GM23248 (cell line): ENCODE measurements at regions not wholly inside any gene's neighbourhood (a gene's known extent, or its start where the extent isn't known, plus 50 kb on each side); places are given as distances from the start of the nearest gene placed in this dataset.

Experiments used
- DNase-seq: peaks from one replicate; pipeline ENCODE4 v3.0.0-alpha.2; 2015
- H2AFZ ChIP-seq: fragments of 200-600 bp; sonication (generic); 2 replicates; pipeline ENCODE4 v1.6.1; 2016; ENCODE audit warnings: antibody characterized with exemption
- H3F3A ChIP-seq: fragments of 200-600 bp; sonication (generic); 2 replicates; pipeline ENCODE4 v1.6.1; 2016; ENCODE audit warnings: mild to moderate bottlenecking, antibody characterized with exemption, mixed run types; ENCODE audit not compliant: insufficient read depth
- H3K27ac ChIP-seq: fragments of 200-600 bp; sonication (generic); 2 replicates; pipeline ENCODE4 v1.5.1; 2016; ENCODE audit warnings: mild to moderate bottlenecking
- H3K27me3 ChIP-seq: fragments of 200-600 bp; sonication (generic); replicated peaks from 2 replicates; pipeline ENCODE4 v1.6.1; 2016; ENCODE audit warnings: mild to moderate bottlenecking; ENCODE audit not compliant: insufficient read depth
- H3K36me3 ChIP-seq: fragments of 200-600 bp; sonication (generic); 2 replicates; pipeline ENCODE4 v1.6.1; 2016; ENCODE audit warnings: low read depth, mild to moderate bottlenecking
- H3K4me1 ChIP-seq: fragments of 200-600 bp; sonication (generic); 2 replicates; pipeline ENCODE4 v1.6.1; 2016; ENCODE audit warnings: mild to moderate bottlenecking; ENCODE audit not compliant: insufficient read depth
- H3K4me2 ChIP-seq: fragments of 200-600 bp; sonication (generic); one replicate; pipeline ENCODE4 v1.6.1; 2016; ENCODE audit warnings: mild to moderate bottlenecking; ENCODE audit not compliant: unreplicated experiment
- H3K4me3 ChIP-seq: fragments of 200-600 bp; sonication (generic); 2 replicates; pipeline ENCODE4 v1.5.1; 2016; ENCODE audit warnings: mild to moderate bottlenecking
- H3K79me2 ChIP-seq: fragments of 200-600 bp; sonication (generic); 2 replicates; pipeline ENCODE4 v1.6.1; 2016; ENCODE audit warnings: mild to moderate bottlenecking; ENCODE audit not compliant: insufficient read depth
- H3K9ac ChIP-seq: fragments of 200-600 bp; sonication (generic); 2 replicates; pipeline ENCODE4 v1.6.1; 2016; ENCODE audit warnings: mild to moderate bottlenecking
- H3K9me2 ChIP-seq: fragments of 200-600 bp; sonication (generic); 2 replicates; pipeline ENCODE4 v1.6.1; 2016; ENCODE audit warnings: mixed run types, mild to moderate bottlenecking, moderate library complexity; ENCODE audit not compliant: insufficient read depth
- H3K9me3 ChIP-seq: fragments of 200-600 bp; sonication (generic); one replicate; pipeline ENCODE4 v1.6.1; 2017; ENCODE audit warnings: low read depth
- H4K20me1 ChIP-seq: fragments of 200-600 bp; sonication (generic); 2 replicates; pipeline ENCODE4 v1.6.0; 2016; ENCODE audit not compliant: insufficient read depth
- EZH2 ChIP-seq: fragments of 200-600 bp; sonication (generic); IDR thresholded peaks from 2 replicates; pipeline ENCODE4 v1.6.1; 2018; ENCODE audit warnings: antibody characterized with exemption, mild to moderate bottlenecking; ENCODE audit not compliant: insufficient read depth, poor library complexity, severe bottlenecking
- EZH2phosphoT487 ChIP-seq: fragments of 200-600 bp; sonication (generic); IDR thresholded peaks from 2 replicates; pipeline ENCODE4 v1.6.1; 2018; ENCODE audit warnings: antibody characterized with exemption, moderate library complexity, mild to moderate bottlenecking, low read depth; ENCODE audit not compliant: insufficient read depth
- WGBS, 2 experiments: methylation state at CpG; one replicate each; pipeline ENCODE4 v1.1.6; 2015 to 2017; ENCODE audit warnings: low lambda C conversion rate in 2 of 2, low coverage in 1 of 2; ENCODE audit errors: missing lambda C conversion rate in 2 of 2; 5-methylcytosine and 5-hydroxymethylcytosine counted together
- in situ Hi-C: fragments of 300-500 bp; cut with MboI; formaldehyde crosslinking; loops from 2 replicates; pipeline ENCODE4 v1.15.0; 2020

GRCh38 chr9:118457171-118458000 lies 753.2 kb downstream of the TLR4 start:
- Histone ChIP-seq H4K20me1 (no peaks in the 10 kb centered on the region), H3K9ac (no peak overlapping the region), H3K79me2 (no peaks in the 10 kb centered on the region), H3K4me1 (no peaks in the 10 kb centered on the region), H3K36me3 (no peaks in the 10 kb centered on the region), H3K9me3 (no peaks in the 10 kb centered on the region), H3K9me2 (no peaks in the 10 kb centered on the region), H3K27me3 (no peaks in the 10 kb centered on the region), H3K27ac (no peak overlapping the region), H2AFZ (no peak overlapping the region), H3K4me2 (no peak overlapping the region), H3F3A (no peaks in the 10 kb centered on the region), H3K4me3 (no peak overlapping the region)
- WGBS, 2 experiments = 13% methylated on average over 6 of the region's 6 CpGs
- in situ Hi-C loops = no loop called here
- TF ChIP-seq EZH2 = no peak
- no peak for DNase-seq

GRCh38 chr9:118459913-118460312 lies 755.7 kb downstream of the TLR4 start:
- DNase-seq = no peak
- Histone ChIP-seq H3K27ac (no peak overlapping the region), H4K20me1 (no peaks in the 10 kb centered on the region), H3F3A (no peaks in the 10 kb centered on the region), H2AFZ (no peak overlapping the region), H3K9me2 (no peaks in the 10 kb centered on the region), H3K4me3 (no peak overlapping the region), H3K9ac (no peak overlapping the region), H3K4me2 (no peak overlapping the region), H3K4me1 (no peaks in the 10 kb centered on the region), H3K36me3 (no peaks in the 10 kb centered on the region), H3K9me3 (no peaks in the 10 kb centered on the region), H3K79me2 (no peaks in the 10 kb centered on the region), H3K27me3 (no peaks in the 10 kb centered on the region)
- in situ Hi-C loops = no loop called here
- TF ChIP-seq EZH2 = no peak
- no peak for TF ChIP-seq EZH2phosphoT487
- WGBS, 2 experiments = 15 to 17% methylated on average over 2 of the region's 2 CpGs

- in situ Hi-C loops = no loop called here
- Histone ChIP-seq H3K79me2 (no peaks in the 10 kb centered on the region), H2AFZ (no peak overlapping the region), H3K9ac (no peak overlapping the region), H3F3A (no peaks in the 10 kb centered on the region), H3K36me3 (no peaks in the 10 kb centered on the region), H3K27ac (no peak overlapping the region), H3K27me3 (no peaks in the 10 kb centered on the region), H3K9me3 (no peaks in the 10 kb centered on the region), H3K4me1 (no peaks in the 10 kb centered on the region), H4K20me1 (no peaks in the 10 kb centered on the region), H3K4me2 (no peak overlapping the region), H3K9me2 (no peaks in the 10 kb centered on the region), H3K4me3 (no peak overlapping the region)
- DNase-seq = no peak
- 0 to 7% methylated on average over 1 of the region's 1 CpG for WGBS, 2 experiments
- TF ChIP-seq EZH2 (no peak), EZH2phosphoT487 (no peak)
These were observed 759.2 kb downstream of the TLR4 start for GRCh38 chr9:118463419-118463818.

DNA sequence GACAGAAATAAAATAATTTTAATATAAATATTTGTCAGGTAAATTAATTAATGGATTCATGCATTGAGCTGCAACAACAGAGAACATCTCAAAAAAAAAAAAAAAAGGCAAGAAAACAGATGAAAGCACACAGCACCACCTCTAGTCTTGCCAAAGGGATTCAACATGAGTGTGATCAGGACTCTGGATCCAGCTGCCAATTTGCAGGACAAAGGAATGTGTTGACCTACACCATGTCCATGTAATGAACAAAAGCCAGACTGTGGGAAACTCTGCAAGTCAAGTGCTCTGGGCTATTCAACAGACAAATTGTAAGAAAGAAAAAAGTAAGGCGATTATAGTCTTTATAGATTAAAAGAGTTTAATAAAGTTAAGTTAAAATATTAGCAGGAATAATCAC lies 769.3 kb downstream of the TLR4 start:
- WGBS, 2 experiments = 7 to 14% methylated on average over 1 of the region's 1 CpG
- H3K4me3 ChIP-seq = no peak overlapping the region
- no peak overlapping the region for H2AFZ ChIP-seq
- no peaks in the 10 kb centered on the region for H3K27me3 ChIP-seq
- no peak for DNase-seq
- H3K79me2 ChIP-seq = no peaks in the 10 kb centered on the region
- no peak overlapping the region for H3K27ac ChIP-seq
- in situ Hi-C loops = no loop called here
- no peak for TF ChIP-seq EZH2
- H3K9me2 ChIP-seq = no peaks in the 10 kb centered on the region
- no peaks in the 10 kb centered on the region for H3K4me1 ChIP-seq
- H3F3A ChIP-seq = no peaks in the 10 kb centered on the region
- no peak overlapping the region for H3K4me2 ChIP-seq
- no peaks in the 10 kb centered on the region for H3K36me3 ChIP-seq
- H4K20me1 ChIP-seq = no peaks in the 10 kb centered on the region
- no peaks in the 10 kb centered on the region for H3K9me3 ChIP-seq
- H3K9ac ChIP-seq = no peak overlapping the region

DNA sequence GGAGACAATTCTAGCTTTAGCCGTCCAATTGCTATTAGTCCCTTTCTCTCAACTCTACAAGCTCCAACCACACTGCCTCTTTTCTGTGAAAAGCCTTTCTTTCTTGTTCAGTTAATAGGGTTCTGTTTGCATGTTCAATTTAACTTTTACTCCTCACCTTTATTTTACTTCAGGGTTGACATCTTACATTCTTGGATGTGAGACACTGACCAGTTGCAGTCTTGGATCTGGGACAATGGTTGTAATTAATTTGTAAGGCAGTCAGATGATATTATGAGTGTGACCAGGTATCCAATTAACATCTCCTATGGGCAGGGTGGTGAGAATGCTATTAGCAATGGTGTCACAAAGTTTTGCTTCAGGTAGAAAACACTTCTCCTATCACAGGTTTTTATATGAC lies 774.5 kb downstream of the TLR4 start:
- no peak for DNase-seq
- WGBS, 2 experiments = 29 to 30% methylated on average over 1 of the region's 1 CpG
- Histone ChIP-seq H3K4me2 (no peak overlapping the region), H3K9ac (no peak overlapping the region), H3K27me3 (no peaks in the 10 kb centered on the region), H4K20me1 (no peaks in the 10 kb centered on the region), H3K79me2 (no peaks in the 10 kb centered on the region), H3K9me2 (no peaks in the 10 kb centered on the region), H3K27ac (no peak overlapping the region), H3F3A (no peaks in the 10 kb centered on the region), H3K36me3 (no peaks in the 10 kb centered on the region), H3K4me3 (no peak overlapping the region), H3K9me3 (no peaks in the 10 kb centered on the region), H3K4me1 (no peaks in the 10 kb centered on the region), H2AFZ (no peak overlapping the region)
- in situ Hi-C loops = no loop called here
- TF ChIP-seq EZH2phosphoT487 = no peak
- no peak for TF ChIP-seq EZH2
